Pulmonary artery endothelial cell (primary cell): ENCODE measurements at regions not wholly inside any gene's neighbourhood (a gene's known extent, or its start where the extent isn't known, plus 50 kb on each side); places are given as distances from the start of the nearest gene placed in this dataset.

Source experiments
- DNase-seq: peaks from one replicate; pipeline ENCODE4 v3.0.0-alpha.2; 2011; ENCODE audit warnings: low read depth, low spot score

GRCh38 chr17:79255046-79255445 lies 180.4 kb downstream of the ENGASE start:
- DNase-seq, result no peak

GRCh38 chr17:79252886-79253285 lies 178.3 kb downstream of the ENGASE start:
- DNase-seq, result no peak

- DNase-seq, result no peak
Observed at GRCh38 chr17:79251824-79252223, 177.2 kb downstream of the ENGASE start.

- DNase-seq, result no peak
Observed at GRCh38 chr17:79249929-79250521, 175.4 kb downstream of the ENGASE start.

- DNase-seq, result no peak
Observed at GRCh38 chr17:79248843-79249493, 174.3 kb downstream of the ENGASE start.

GRCh38 chr17:79246225-79247190 lies 171.9 kb downstream of the ENGASE start:
- no peak for DNase-seq

GRCh38 chr17:79244665-79245064 lies 170.0 kb downstream of the ENGASE start:
- DNase-seq, result no peak

- DNase-seq, result no peak
Observed at GRCh38 chr17:79243996-79244395, 169.4 kb downstream of the ENGASE start.

- no peak for DNase-seq
Observed at GRCh38 chr17:79243603-79243990, 169.0 kb downstream of the ENGASE start.

GRCh38 chr17:79242873-79243602 lies 168.4 kb downstream of the ENGASE start:
- DNase-seq, result no peak

GRCh38 chr17:79242393-79242792 lies 167.8 kb downstream of the ENGASE start:
- DNase-seq, result no peak

- no peak for DNase-seq
Observed at GRCh38 chr17:79241616-79242015, 167.0 kb downstream of the ENGASE start.

GRCh38 chr17:79239205-79239604 lies 164.6 kb downstream of the ENGASE start:
- DNase-seq, result no peak

GRCh38 chr17:79237448-79238053 lies 162.9 kb downstream of the ENGASE start:
- DNase-seq, result no peak

- DNase-seq, result no peak
Observed at GRCh38 chr17:79235808-79236207, 161.2 kb downstream of the ENGASE start.

- DNase-seq, result no peak
Observed at GRCh38 chr17:79233916-79234551, 159.4 kb downstream of the ENGASE start.

GRCh38 chr17:79232957-79233356 lies 158.3 kb downstream of the ENGASE start:
- no peak for DNase-seq

GRCh38 chr17:79231766-79232287 lies 157.2 kb downstream of the ENGASE start:
- no peak for DNase-seq

GRCh38 chr17:79230576-79230975 lies 156.0 kb downstream of the ENGASE start:
- DNase-seq, result no peak

GRCh38 chr17:79226037-79226436 lies 151.4 kb downstream of the ENGASE start:
- DNase-seq, result no peak
